Small intestine (tissue), 7 donors: ENCODE measurements at regions not wholly inside any gene's neighbourhood (a gene's known extent, or its start where the extent isn't known, plus 50 kb on each side); places are given as distances from the start of the nearest gene placed in this dataset.
A peak's percentile ranks its signal among the peaks of the same experiment; 100 is the strongest.
"Not testable (repeated sequence)": the region's sequence is repeated elsewhere in the genome, so short reads cannot be mapped to it uniquely, and the experiment has no call there.

Experiments
- DNase-seq, 2 donors: peaks; one replicate each; pipeline versions ENCODE4 v3.0.0 to v3.0.0-alpha.2; 2013
- FAIRE-seq: peaks from 2 replicates; lab custom pipeline; 2012; peaks lifted over from hg19 to GRCh38; lab: Jason Lieb, UNC
- H3K27ac ChIP-seq, 3 donors: one replicate each; pipeline ENCODE4 v1.5.1; 2013; ENCODE audit warnings: low read length in 2 of 3, mild to moderate bottlenecking in 2 of 3, control low read depth in 1 of 3, inconsistent platforms in 1 of 3, low read depth in 1 of 3, moderate library complexity in 1 of 3
- H3K27me3 ChIP-seq, 3 donors: one replicate each; pipeline ENCODE4 v1.6.1; 2013; ENCODE audit warnings: low read length in 3 of 3, inconsistent platforms in 1 of 3; ENCODE audit not compliant: control insufficient read depth in 3 of 3, insufficient read depth in 3 of 3
- H3K36me3 ChIP-seq, 3 donors: one replicate each; pipeline ENCODE4 v1.6.1; 2013; ENCODE audit warnings: low read length in 3 of 3, inconsistent platforms in 1 of 3, low read depth in 1 of 3, mild to moderate bottlenecking in 1 of 3, moderate library complexity in 1 of 3; ENCODE audit not compliant: control insufficient read depth in 3 of 3, insufficient read depth in 2 of 3
- H3K4me1 ChIP-seq, 3 donors: one replicate each; pipeline ENCODE4 v1.6.1; 2013; ENCODE audit warnings: low read length in 2 of 3, inconsistent platforms in 1 of 3, low read depth in 1 of 3, mild to moderate bottlenecking in 1 of 3, moderate library complexity in 1 of 3; ENCODE audit not compliant: control insufficient read depth in 3 of 3, insufficient read depth in 2 of 3
- H3K4me3 ChIP-seq, 3 donors: one replicate each; pipeline ENCODE4 v1.5.1; 2013; ENCODE audit warnings: low read length in 3 of 3, control low read depth in 1 of 3, inconsistent platforms in 1 of 3, low read depth in 1 of 3, mild to moderate bottlenecking in 1 of 3, moderate library complexity in 1 of 3
- H3K9me3 ChIP-seq, 2 donors: one replicate each; pipeline ENCODE4 v1.6.1; 2013; ENCODE audit warnings: low read depth in 1 of 2, low read length in 1 of 2; ENCODE audit not compliant: control insufficient read depth in 2 of 2, insufficient read depth in 1 of 2
- WGBS, 3 donors: extraction: QIAGEN DNeasy Blood & Tissue Kit; methylation state at CpG; one replicate each; pipeline ENCODE4 v1.1.7; 2013; 5-methylcytosine and 5-hydroxymethylcytosine counted together
- donor health status: healthy with polysubstance abuse.
- donor health status: control.
- donor health status: control.
- donor health status: Bipolar disorder and iron deficiency.
- donor health status: healthy.

DNA sequence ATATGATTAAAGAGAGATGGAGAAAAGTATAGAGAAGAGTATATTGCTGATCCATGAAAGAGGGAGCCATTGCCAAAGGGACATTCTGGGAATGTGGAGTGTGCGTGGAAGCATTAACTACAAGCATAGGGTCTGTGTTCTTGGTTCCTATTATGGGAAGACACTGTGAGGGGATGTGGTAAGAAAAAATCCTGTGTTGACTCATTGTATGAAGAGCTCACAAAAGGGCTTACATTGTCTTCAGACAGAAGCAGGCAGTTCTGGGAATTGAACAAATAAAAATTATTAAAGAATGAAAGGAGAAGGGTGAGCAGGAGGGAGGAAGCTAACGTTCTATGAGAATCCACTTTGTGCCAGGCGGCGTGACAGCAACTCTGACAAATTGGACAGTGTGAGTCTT, 250.4 kb upstream of the CHD1 start:
- Histone ChIP-seq H3K4me1 (no peaks in the 10 kb centered on the region), H3K4me3 (no peak overlapping the region), H3K36me3 (no peaks in the 10 kb centered on the region), H3K27ac (no peak overlapping the region), H3K27me3 (no peaks in the 10 kb centered on the region), H3K9me3 (no peaks in the 10 kb centered on the region)
- WGBS, 3 donors: 86 to 90% (median 88%) methylated on average over 4 of the region's 4 CpGs
- no peak for DNase-seq
- no peak for FAIRE-seq

- H3K27me3 ChIP-seq: no peaks in the 10 kb centered on the region
- FAIRE-seq: no peak
- 65 to 75% (median 68%) methylated on average over 2 of the region's 2 CpGs for WGBS, 3 donors
Observed at GRCh38 chr5:99177796-99178195, 249.0 kb upstream of the CHD1 start.

DNA sequence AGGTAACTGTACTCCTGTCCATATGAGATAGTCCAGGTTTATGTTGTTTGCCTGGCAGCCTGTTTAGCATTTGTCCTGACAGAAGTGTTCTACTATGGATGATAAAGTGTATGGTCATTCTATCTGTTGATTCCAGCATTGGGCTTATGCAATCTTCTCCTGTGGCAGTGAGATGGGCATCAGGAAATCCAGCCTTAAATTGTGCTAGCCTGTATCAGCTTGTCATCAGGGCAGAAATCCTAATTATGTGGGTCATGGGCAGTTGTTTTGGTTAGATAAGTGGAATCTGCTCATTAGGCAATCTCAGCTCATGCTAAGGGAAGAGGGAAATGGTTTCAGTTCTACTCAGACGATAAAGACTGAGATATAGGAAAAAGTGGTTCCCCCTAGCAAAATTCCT, 247.4 kb upstream of the CHD1 start:
- no peak for DNase-seq
- no peaks in the 10 kb centered on the region for H3K36me3 ChIP-seq
- 40 to 59% (median 42%) methylated on average over 1 of the region's 1 CpG for WGBS, 3 donors
- H3K27me3 ChIP-seq: no peaks in the 10 kb centered on the region
- H3K9me3 ChIP-seq: no peaks in the 10 kb centered on the region
- FAIRE-seq: no peak
- no peak overlapping the region for H3K27ac ChIP-seq
- no peak overlapping the region for H3K4me3 ChIP-seq
- no peaks in the 10 kb centered on the region for H3K4me1 ChIP-seq

More at GRCh38 chr5:99177796-99178195, 249.0 kb upstream of the CHD1 start:
- Histone ChIP-seq H3K9me3 (no peaks in the 10 kb centered on the region), H3K36me3 (no peaks in the 10 kb centered on the region), H3K4me3 (no peak overlapping the region), H3K4me1 (no peaks in the 10 kb centered on the region), H3K27ac (no peak overlapping the region)
- DNase-seq: no peak

DNA sequence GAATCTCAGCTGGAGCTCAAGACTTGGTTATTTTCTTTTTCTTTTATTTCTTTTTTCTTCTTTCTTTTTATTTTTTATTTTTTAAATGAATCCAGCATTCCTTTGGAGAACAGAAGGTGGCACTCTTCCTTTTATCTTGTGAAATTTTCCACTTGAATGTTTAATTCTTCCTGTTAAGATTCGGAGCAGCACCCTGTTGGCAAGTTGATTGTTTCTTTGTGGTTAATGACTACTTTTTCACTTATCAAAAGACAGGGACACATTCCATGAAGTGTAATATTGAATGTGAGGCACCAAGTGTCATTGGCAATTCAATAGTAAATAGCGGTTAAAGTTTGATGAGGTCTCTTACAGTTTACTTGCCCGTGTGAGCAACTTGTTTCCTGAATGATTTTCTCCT, 240.5 kb upstream of the CHD1 start:
- no peak for DNase-seq
- 54 to 55% (median 54%) methylated on average over 3 of the region's 3 CpGs for WGBS, 3 donors
- Histone ChIP-seq H3K9me3 (no peaks in the 10 kb centered on the region), H3K36me3 (no peaks in the 10 kb centered on the region), H3K27ac (no peak overlapping the region), H3K4me1 (no peaks in the 10 kb centered on the region), H3K27me3 (no peaks in the 10 kb centered on the region), H3K4me3 (no peak overlapping the region)
- FAIRE-seq: no peak

- H3K9me3 ChIP-seq, H3K36me3 ChIP-seq, H3K4me1 ChIP-seq, FAIRE-seq, H3K4me3 ChIP-seq, H3K27me3 ChIP-seq, DNase-seq, H3K27ac ChIP-seq: not testable (repeated sequence)
- 91 to 97% (median 93%) methylated on average over 4 of the region's 4 CpGs for WGBS, 3 donors
Observed at GRCh38 chr5:99161538-99161937, 232.7 kb upstream of the CHD1 start.

DNA sequence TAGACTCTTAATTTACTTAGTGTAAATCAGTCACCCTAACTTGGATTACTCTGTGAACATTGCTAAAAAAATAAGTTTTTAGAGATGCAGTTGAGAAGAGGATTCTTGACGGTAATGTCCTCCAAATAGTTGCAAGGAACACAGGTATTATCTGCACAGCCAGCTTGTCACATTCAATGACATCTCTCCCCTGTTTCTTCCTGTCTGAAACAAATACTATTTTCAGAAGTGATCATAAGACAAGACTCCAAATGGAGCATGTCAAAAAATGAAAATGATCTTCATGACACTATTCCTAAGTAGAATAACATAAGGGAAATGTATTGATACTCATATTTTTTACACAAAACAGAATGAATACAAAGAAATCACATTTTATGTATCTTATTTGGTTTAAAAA, 227.9 kb upstream of the CHD1 start:
- no peaks in the 10 kb centered on the region for H3K9me3 ChIP-seq
- H3K27ac ChIP-seq: no peak overlapping the region
- FAIRE-seq (peak; percentile 41), DNase-seq (no peak)
- WGBS, 3 donors: 75 to 87% (median 77%) methylated on average over 1 of the region's 1 CpG
- no peak overlapping the region for H3K4me3 ChIP-seq
- H3K36me3 ChIP-seq: no peaks in the 10 kb centered on the region
- no peaks in the 10 kb centered on the region for H3K27me3 ChIP-seq
- H3K4me1 ChIP-seq: no peaks in the 10 kb centered on the region

DNA sequence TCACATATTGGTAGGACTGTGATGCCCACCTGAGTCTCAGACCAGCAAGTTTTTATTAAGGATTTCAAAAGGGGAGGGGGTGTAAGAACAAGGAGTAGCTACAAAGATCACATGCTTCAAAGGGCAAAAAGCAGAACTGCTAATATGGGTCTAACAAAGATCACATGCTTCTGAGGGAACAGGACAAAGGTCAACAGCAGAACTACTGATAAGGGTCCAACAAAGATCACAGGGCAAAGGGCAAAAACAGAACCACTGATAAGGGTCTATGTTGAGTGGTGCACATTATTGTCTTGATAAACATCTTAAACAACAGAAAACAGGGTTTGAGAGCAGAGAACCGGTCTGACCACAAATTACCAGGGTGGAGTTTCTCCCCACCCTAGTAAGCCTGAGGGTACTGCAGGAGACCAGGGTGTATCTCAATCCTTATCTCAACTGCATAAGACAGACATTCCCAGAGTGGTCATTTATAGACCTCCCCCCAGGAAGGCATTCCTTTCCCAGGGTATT, 214.5 kb upstream of the CHD1 start:
- peaks cover 0 to 29% of the 10 kb centered on the region in 2 donors for H3K9me3 ChIP-seq
- not testable (repeated sequence) for H3K4me1 ChIP-seq, H3K27ac ChIP-seq, H3K36me3 ChIP-seq, FAIRE-seq, H3K27me3 ChIP-seq, H3K4me3 ChIP-seq
- 10 to 52% (median 18%) methylated on average over 1 of the region's 1 CpG for WGBS, 3 donors
- peak in 1 of 2 donors; percentile 46 for DNase-seq

DNA sequence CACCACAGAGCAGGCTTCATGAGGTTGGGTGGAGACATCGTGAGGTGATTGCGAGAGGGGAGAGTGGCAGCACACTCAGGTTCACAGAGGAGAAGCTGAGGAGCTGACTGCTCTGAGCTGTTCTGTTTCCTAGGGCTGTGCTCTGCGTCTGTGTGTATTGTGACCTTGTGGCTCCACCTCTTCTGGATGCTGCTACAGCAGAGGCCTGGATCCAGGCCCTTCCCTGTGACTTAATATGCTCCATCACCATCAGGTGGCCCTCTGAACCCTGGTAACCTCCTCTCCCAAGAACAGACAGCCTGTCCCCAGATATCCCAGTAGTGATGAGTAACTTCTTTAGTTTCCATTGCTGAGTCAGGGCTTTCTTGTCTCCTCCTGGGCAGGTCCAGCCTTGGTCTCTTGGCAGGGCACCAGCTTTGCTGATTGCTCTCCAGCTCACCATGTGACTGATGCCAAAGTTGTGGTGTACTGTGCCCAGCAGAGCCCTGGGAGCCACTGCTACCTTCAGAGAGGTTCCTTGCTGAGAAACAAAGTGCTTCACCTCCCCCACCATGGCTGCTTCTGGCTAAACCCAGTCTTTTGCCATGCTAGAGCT, 212.8 kb upstream of the CHD1 start:
- H3K4me3 ChIP-seq: no peak overlapping the region
- DNase-seq: peak in 1 of 2 donors; percentile 32
- peaks cover 0 to 26% of the 10 kb centered on the region in 2 donors for H3K9me3 ChIP-seq
- H3K27me3 ChIP-seq: no peaks in the 10 kb centered on the region
- H3K4me1 ChIP-seq: no peaks in the 10 kb centered on the region
- no peak overlapping the region for H3K27ac ChIP-seq
- WGBS, 3 donors: 63 to 91% (median 70%) methylated on average over 3 of the region's 3 CpGs
- FAIRE-seq: no peak
- no peaks in the 10 kb centered on the region for H3K36me3 ChIP-seq

- no peak for FAIRE-seq
- H3K27me3 ChIP-seq: no peaks in the 10 kb centered on the region
- no peaks in the 10 kb centered on the region for H3K4me1 ChIP-seq
- DNase-seq: no peak
- no peak overlapping the region for H3K27ac ChIP-seq
- H3K9me3 ChIP-seq: peaks cover 0 to 20% of the 10 kb centered on the region in 2 donors
- 77 to 84% (median 83%) methylated on average over 10 of the region's 10 CpGs for WGBS, 3 donors
- no peak overlapping the region for H3K4me3 ChIP-seq
- H3K36me3 ChIP-seq: no peaks in the 10 kb centered on the region
Observed at GRCh38 chr5:99138911-99139310, 210.1 kb upstream of the CHD1 start.
